ENCODE measurements at regions not wholly inside any gene's neighbourhood (a gene's known extent, or its start where the extent isn't known, plus 50 kb on each side); places are given as distances from the start of the nearest gene placed in this dataset.

- Histone ChIP-seq H3K27me3 (peaks cover 0 to 4% (median 0%) of the 10 kb centered on the region in 4 donors), H3K4me1 (no peaks in the 10 kb centered on the region), H3K27ac (replicated peaks in 1 of 4) (no peak overlapping the region), H3K4me3 (no peak overlapping the region), H3K36me3 (no peaks in the 10 kb centered on the region), H3K9me3 (no peaks in the 10 kb centered on the region)
- intact Hi-C loops (cut with DNase I): no loop called here
- no peak for DNase-seq (ENCODE audit: extremely low spot score)
- no peak for TF ChIP-seq POLR2A (IDR thresholded peaks at IDR 0.05; ENCODE audit: low read depth)
Observed at GRCh38 chr2:88834866-88835265, 143.4 kb downstream of the RPIA start.

- WGBS: 65% methylated on average over 2 of the region's 2 CpGs
- H3K27me3 ChIP-seq: peaks cover 0 to 4% (median 0%) of the 10 kb centered on the region in 4 donors
- intact Hi-C loops (cut with DNase I): no loop called here
- H3K4me1 ChIP-seq: no peaks in the 10 kb centered on the region
- no peak for TF ChIP-seq POLR2AphosphoS5 (IDR thresholded peaks at IDR 0.05)
- no peak for TF ChIP-seq EP300 (IDR thresholded peaks at IDR 0.05)
- TF ChIP-seq CTCF (IDR thresholded peaks at IDR 0.05): no peak
- TF ChIP-seq POLR2A (IDR thresholded peaks at IDR 0.05; ENCODE audit: low read depth): no peak
- no peak overlapping the region for H3K27ac ChIP-seq (replicated peaks in 1 of 4)
- H3K4me3 ChIP-seq: no peak overlapping the region
- H3K36me3 ChIP-seq: no peaks in the 10 kb centered on the region
- no peaks in the 10 kb centered on the region for H3K9me3 ChIP-seq
- no peak for DNase-seq (ENCODE audit: extremely low spot score)
Observed at GRCh38 chr2:88835726-88836125, 144.3 kb downstream of the RPIA start.

- Histone ChIP-seq H3K27me3 (peaks cover 0 to under 1% (median 0%) of the 10 kb centered on the region in 4 donors), H3K9me3 (no peaks in the 10 kb centered on the region), H3K36me3 (no peaks in the 10 kb centered on the region), H3K4me3 (no peak overlapping the region), H3K4me1 (no peaks in the 10 kb centered on the region), H3K27ac (replicated peaks in 1 of 4) (no peak overlapping the region)
- no peak for TF ChIP-seq POLR2AphosphoS5 (IDR thresholded peaks at IDR 0.05)
- intact Hi-C loops (cut with DNase I): no loop called here
- no peak for DNase-seq (ENCODE audit: extremely low spot score)
Observed at GRCh38 chr2:88836351-88836750, 144.9 kb downstream of the RPIA start.

- Histone ChIP-seq H3K36me3 (no peaks in the 10 kb centered on the region), H3K27ac (replicated peaks in 1 of 4) (no peak overlapping the region), H3K27me3 (no peaks in the 10 kb centered on the region), H3K4me3 (no peak overlapping the region), H3K9me3 (no peaks in the 10 kb centered on the region), H3K4me1 (no peaks in the 10 kb centered on the region)
- WGBS: 60% methylated on average over 4 of the region's 4 CpGs
- intact Hi-C loops (cut with DNase I): no loop called here
- TF ChIP-seq EP300 (IDR thresholded peaks at IDR 0.05): no peak
- TF ChIP-seq POLR2AphosphoS5 (IDR thresholded peaks at IDR 0.05): no peak
- no peak for TF ChIP-seq POLR2A (IDR thresholded peaks at IDR 0.05; ENCODE audit: low read depth)
- no peak for TF ChIP-seq CTCF (IDR thresholded peaks at IDR 0.05)
- no peak for DNase-seq (ENCODE audit: extremely low spot score)
Observed at GRCh38 chr2:88837511-88838160, 146.2 kb downstream of the RPIA start.

GRCh38 chr2:88838165-88838635, 146.7 kb downstream of the RPIA start:
- H3K4me1 ChIP-seq: no peaks in the 10 kb centered on the region
- no peak for TF ChIP-seq EP300 (IDR thresholded peaks at IDR 0.05)
- no peak for TF ChIP-seq POLR2AphosphoS5 (IDR thresholded peaks at IDR 0.05)
- TF ChIP-seq POLR2A (IDR thresholded peaks at IDR 0.05; ENCODE audit: low read depth): no peak
- TF ChIP-seq CTCF (IDR thresholded peaks at IDR 0.05): no peak
- no peak overlapping the region for H3K4me3 ChIP-seq
- no peaks in the 10 kb centered on the region for H3K36me3 ChIP-seq
- no peak for DNase-seq (ENCODE audit: extremely low spot score)
- H3K27me3 ChIP-seq: no peaks in the 10 kb centered on the region
- H3K27ac ChIP-seq (replicated peaks in 1 of 4): no peak overlapping the region
- WGBS: 64% methylated on average over 3 of the region's 4 CpGs
- intact Hi-C loops (cut with DNase I): no loop called here
- no peaks in the 10 kb centered on the region for H3K9me3 ChIP-seq
